Uterus (tissue), 2 donors: ENCODE measurements at regions not wholly inside any gene's neighbourhood (a gene's known extent, or its start where the extent isn't known, plus 50 kb on each side); places are given as distances from the start of the nearest gene placed in this dataset.
"Not testable (repeated sequence)": the region's sequence is repeated elsewhere in the genome, so short reads cannot be mapped to it uniquely, and the experiment has no call there.

Experiments used
- CTCF ChIP-seq, 4 experiments: fragments of 200-600 bp in 2 of 4; fragments of 450-650 bp in 2 of 4; sonication (generic) in 2 of 4; IDR thresholded peaks; one replicate each; pipeline ENCODE4 v1.5.1; 2016 to 2019; ENCODE audit warnings: antibody characterized with exemption in 4 of 4, mild to moderate bottlenecking in 2 of 4, moderate library complexity in 1 of 4
- POLR2A ChIP-seq, 2 donors: fragments of 450-650 bp; IDR thresholded peaks; one replicate each; pipeline ENCODE4 v1.6.1; 2016; ENCODE audit warnings: antibody characterized with exemption in 2 of 2, mild to moderate bottlenecking in 1 of 2, moderate library complexity in 1 of 2

GRCh38 chr7:150139840-150140239 lies 183.3 kb upstream of the LRRC61 start:
- not testable (repeated sequence) for TF ChIP-seq POLR2A, CTCF (IDR thresholded peaks at IDR 0.05)
